K562 (cell line): ENCODE measurements at regions not wholly inside any gene's neighbourhood (a gene's known extent, or its start where the extent isn't known, plus 50 kb on each side); places are given as distances from the start of the nearest gene placed in this dataset.
"Not testable (repeated sequence)": the region's sequence is repeated elsewhere in the genome, so short reads cannot be mapped to it uniquely, and the experiment has no call there.

Source experiments
- ATAC-seq: fragments of 200-7000 bp; cut with Tn5 transposase; 3 replicates; pipeline ENCODE4 v1.9.1; 2020; ENCODE audit warnings: moderate library complexity
- BruUV-seq: library from RNA; stranded (reverse); fragments of 400-500 nt; replicated peaks from 2 replicates; lab custom pipeline; 2021; lab: Mats Ljungman, UMichigan
- CTCF ChIA-PET: fragments of 300-600 bp; formaldehyde crosslinking; extraction: SDS; loops from one replicate; lab custom pipeline; 2021; ENCODE audit warnings: low intra/inter-chr PET ratio; lab: Yijun Ruan, JAX
- POLR2A ChIA-PET: fragments of 300-600, 350-650 bp; sonication (Branson Sonifier 250); formaldehyde crosslinking; extraction: SDS; loops from one replicate; lab custom pipeline; 2021; ENCODE audit warnings: antibody characterized with exemption, inconsistent platforms; lab: Yijun Ruan, JAX
- DNase-seq, 4 experiments: peaks; one replicate each; pipeline versions ENCODE4 v3.0.0 to v3.0.0-alpha.2; 2011 to 2018; ENCODE audit warnings: low spot score in 3 of 4, mixed read lengths in 3 of 4; ENCODE audit errors: extremely low read depth in 1 of 4
- FAIRE-seq: peaks from 2 replicates; lab custom pipeline; 2011; peaks lifted over from hg19 to GRCh38; lab: Jason Lieb, UNC
- H2AFZ ChIP-seq: 2 replicates; pipeline ENCODE4 v1.6.0; 2011; ENCODE audit warnings: low read depth, low read length, control low read depth, inconsistent platforms
- H3K27ac ChIP-seq: fragments of 200-600 bp; 3 replicates; pipeline ENCODE4 v1.8.0; 2011; ENCODE audit warnings: low read depth, mild to moderate bottlenecking, control low read depth, inconsistent platforms, low read length, moderate library complexity, mixed read lengths; ENCODE audit errors: extremely low read depth
- H3K27me3 ChIP-seq, 2 experiments: fragments of 300-600 bp in 1 of 2; 2 replicates in 1 of 2; 3 replicates in 1 of 2; pipeline versions ENCODE4 v1.6.0 to v1.8.0; 2011; ENCODE audit warnings: inconsistent platforms in 2 of 2, low read length in 2 of 2, mild to moderate bottlenecking in 1 of 2, mixed read lengths in 1 of 2, moderate library complexity in 1 of 2; ENCODE audit not compliant: control insufficient read depth in 2 of 2, insufficient read depth in 2 of 2
- H3K36me3 ChIP-seq: fragments of 300-600 bp; 3 replicates; pipeline ENCODE4 v1.8.0; 2011; ENCODE audit warnings: mild to moderate bottlenecking, low read length, inconsistent platforms; ENCODE audit not compliant: control insufficient read depth, insufficient read depth
- H3K4me1 ChIP-seq, 2 experiments: fragments of 200-600 bp in 1 of 2; replicated peaks in 1 of 2; 2 replicates in 1 of 2; 3 replicates in 1 of 2; pipeline versions ENCODE4 v1.5.1 to v1.8.0; 2011; ENCODE audit warnings: inconsistent platforms in 2 of 2, low read length in 2 of 2, mild to moderate bottlenecking in 1 of 2, mixed read lengths in 1 of 2, moderate library complexity in 1 of 2; ENCODE audit not compliant: control insufficient read depth in 2 of 2, insufficient read depth in 2 of 2
- H3K4me2 ChIP-seq: 2 replicates; pipeline ENCODE4 v1.6.1; 2011; ENCODE audit warnings: low read length, control low read depth, inconsistent platforms, mixed read lengths; ENCODE audit not compliant: insufficient read depth
- H3K4me3 ChIP-seq: fragments of 200-600 bp; sonication (generic), shearing (Covaris generic); 2 replicates; pipeline ENCODE4 v1.5.1; 2016; ENCODE audit warnings: control low read depth, inconsistent platforms
- H3K79me2 ChIP-seq: fragments of 200-600 bp; 3 replicates; pipeline ENCODE4 v1.8.0; 2011; ENCODE audit warnings: low read length, inconsistent platforms; ENCODE audit not compliant: control insufficient read depth, insufficient read depth
- H3K9ac ChIP-seq, 2 experiments: 2 replicates each; pipeline versions ENCODE4 v1.6.0 to v1.6.1; 2011; ENCODE audit warnings: low read depth in 2 of 2, low read length in 2 of 2, control low read depth in 1 of 2, inconsistent platforms in 1 of 2, mild to moderate bottlenecking in 1 of 2, mixed read lengths in 1 of 2; ENCODE audit not compliant: insufficient read depth in 1 of 2
- H3K9me1 ChIP-seq: one replicate; pipeline ENCODE4 v1.6.0; 2011; ENCODE audit warnings: inconsistent platforms, mild to moderate bottlenecking, low read length, moderate library complexity; ENCODE audit not compliant: control insufficient read depth, insufficient read depth
- H3K9me3 ChIP-seq: replicated peaks from 2 replicates; pipeline ENCODE4 v1.5.1; 2011; ENCODE audit warnings: low read depth, low read length, inconsistent platforms; ENCODE audit not compliant: control insufficient read depth, insufficient read depth
- H4K20me1 ChIP-seq: replicated peaks from 2 replicates; pipeline ENCODE4 v1.6.1; 2011; ENCODE audit warnings: low read length, inconsistent platforms, mixed read lengths; ENCODE audit not compliant: control insufficient read depth, insufficient read depth
- WGBS: fragments of 100-300 bp; shearing (Covaris generic); methylation state at CpG from one replicate; pipeline ENCODE4 v1.1.6; 2016; ENCODE audit warnings: low coverage, mixed read lengths; ENCODE audit not compliant: insufficient coverage; ENCODE audit errors: missing lambda C conversion rate; 5-methylcytosine and 5-hydroxymethylcytosine counted together
- in situ Hi-C: fragments of 300-500 bp; cut with MboI; formaldehyde crosslinking; loops from 4 replicates; pipeline ENCODE4 v1.15.0; 2018; ENCODE audit warnings: inconsistent platforms, mixed read lengths
- intact Hi-C: fragments of 100-400 bp; cut with micrococcal nuclease; formaldehyde crosslinking; loops from 2 replicates; pipeline ENCODE4 v1.14.2; 2022

DNA sequence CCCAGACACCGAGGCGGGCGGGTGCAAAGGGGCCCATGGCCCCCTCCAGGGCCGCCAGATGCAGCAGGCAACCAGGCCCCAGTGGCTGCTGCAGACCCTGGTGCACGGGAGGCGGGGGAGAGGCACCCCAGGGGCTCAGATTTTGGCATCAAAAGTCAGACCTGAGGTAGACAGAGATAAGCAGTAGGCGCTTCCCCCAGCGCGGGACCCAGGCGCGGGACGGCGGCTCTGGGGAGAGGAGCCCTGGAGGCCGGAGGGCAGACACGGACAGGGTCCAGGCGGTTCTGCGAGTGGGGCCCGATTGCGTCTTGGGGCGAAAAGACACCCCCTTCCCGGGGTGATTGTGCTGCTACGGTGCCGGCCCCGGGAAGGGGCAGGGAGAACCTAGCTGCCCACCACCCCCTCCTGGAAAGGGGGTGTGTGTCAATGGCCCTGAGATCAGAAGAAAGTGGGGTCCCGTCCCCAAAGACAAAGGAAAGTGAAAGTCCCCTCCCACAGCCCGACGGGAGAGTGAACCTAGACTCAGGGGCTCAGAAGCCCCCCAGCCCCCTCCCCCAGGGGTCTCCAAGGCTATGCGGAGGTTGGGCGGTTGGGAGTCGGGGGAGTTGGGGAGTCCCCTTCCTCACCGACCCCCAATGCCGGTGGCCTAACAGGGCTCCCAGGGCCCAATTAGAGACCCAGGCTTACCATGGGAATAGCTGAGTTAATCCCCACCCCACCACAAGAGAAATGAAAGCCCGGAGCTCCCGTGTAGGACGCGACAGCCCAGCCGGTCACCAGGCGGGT is 178.5 kb downstream of the SPATA31A1 start:
- H3K27me3 ChIP-seq, POLR2A ChIA-PET, intact Hi-C loops, in situ Hi-C loops, H3K9ac ChIP-seq, H3K9me1 ChIP-seq, H4K20me1 ChIP-seq, H3K36me3 ChIP-seq, H2AFZ ChIP-seq, H3K9me3 ChIP-seq, FAIRE-seq, DNase-seq, H3K27ac ChIP-seq, H3K4me1 ChIP-seq, H3K79me2 ChIP-seq, CTCF ChIA-PET, BruUV-seq, H3K4me2 ChIP-seq, H3K4me3 ChIP-seq, ATAC-seq: not testable (repeated sequence)
- WGBS: 13% methylated on average over 12 of the region's 38 CpGs

DNA sequence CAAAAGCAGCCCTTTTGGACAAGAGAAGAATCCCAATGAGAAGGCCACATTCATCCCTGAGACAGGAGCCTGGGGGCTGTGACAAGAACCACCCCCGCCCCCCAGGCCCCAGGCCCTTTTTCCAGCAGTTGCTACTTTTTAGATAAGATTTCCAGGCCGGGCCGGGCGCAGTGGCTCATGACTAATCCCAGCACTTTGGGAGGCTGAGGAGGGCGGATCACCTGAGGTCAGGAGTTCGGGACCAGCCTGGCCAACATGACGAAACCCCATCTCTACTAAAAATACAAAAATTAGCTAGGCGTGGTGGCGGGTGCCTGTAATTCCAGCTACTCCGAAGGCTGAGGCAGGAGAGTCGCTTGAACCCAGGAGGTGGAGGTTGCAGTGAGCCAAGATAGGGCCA is 179.4 kb downstream of the SPATA31A1 start:
- H3K9me3 ChIP-seq, H4K20me1 ChIP-seq, H3K36me3 ChIP-seq, H3K4me1 ChIP-seq, POLR2A ChIA-PET, H3K9me1 ChIP-seq, H3K4me3 ChIP-seq, in situ Hi-C loops, H3K27ac ChIP-seq, ATAC-seq, H3K27me3 ChIP-seq, H3K79me2 ChIP-seq, CTCF ChIA-PET, FAIRE-seq, intact Hi-C loops, BruUV-seq, H3K9ac ChIP-seq, DNase-seq, H2AFZ ChIP-seq, H3K4me2 ChIP-seq: not testable (repeated sequence)
- no CpG with 5 or more reads among the region's 11 CpGs for WGBS

DNA sequence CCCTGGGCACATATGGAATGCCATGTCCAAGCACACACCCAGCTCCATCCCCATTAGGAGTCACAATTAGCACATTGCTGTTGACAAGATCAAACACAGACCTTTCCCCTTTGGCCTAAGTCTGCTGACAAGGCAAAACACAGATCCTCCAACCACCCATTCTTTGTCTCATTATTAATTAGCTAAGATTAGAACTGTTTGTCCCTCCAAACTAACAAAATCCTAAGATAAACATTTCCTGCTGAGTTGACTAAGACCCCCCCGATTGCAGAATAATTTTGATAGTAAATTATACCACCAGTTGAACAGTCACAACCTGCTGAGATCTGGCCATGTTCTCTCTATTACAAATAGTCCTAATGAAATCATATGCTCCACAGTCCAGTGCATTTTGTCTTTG is 186.7 kb downstream of the SPATA31A1 start:
- H3K9me3 ChIP-seq, H4K20me1 ChIP-seq, H3K36me3 ChIP-seq, FAIRE-seq, H2AFZ ChIP-seq, H3K4me3 ChIP-seq, H3K79me2 ChIP-seq, intact Hi-C loops, H3K4me1 ChIP-seq, H3K9ac ChIP-seq, H3K9me1 ChIP-seq, H3K27me3 ChIP-seq, H3K27ac ChIP-seq, H3K4me2 ChIP-seq, DNase-seq, in situ Hi-C loops, POLR2A ChIA-PET, ATAC-seq, CTCF ChIA-PET, BruUV-seq: not testable (repeated sequence)
- WGBS: 0% methylated on average over 1 of the region's 1 CpG

DNA sequence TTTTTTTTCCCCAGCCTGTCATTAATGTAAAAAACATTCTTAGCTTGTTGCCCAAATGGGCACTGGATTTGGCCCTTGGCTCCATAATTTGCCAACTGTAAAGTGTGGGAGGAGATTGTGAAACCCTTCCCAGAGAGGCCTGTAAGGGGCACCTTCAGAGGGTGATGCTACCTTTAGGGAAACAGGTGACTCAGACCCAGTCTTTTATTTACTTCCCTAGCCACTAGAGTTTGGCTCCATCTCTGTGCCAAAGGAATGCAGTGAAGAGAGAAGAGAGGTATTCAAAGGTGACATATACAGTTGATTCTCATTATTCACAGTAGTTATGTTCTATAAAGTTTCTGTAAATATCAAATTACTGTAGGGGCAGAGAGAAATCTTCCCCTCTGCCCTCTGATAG is 189.6 kb downstream of the SPATA31A1 start:
- BruUV-seq, in situ Hi-C loops, H3K79me2 ChIP-seq, H3K36me3 ChIP-seq, H3K27ac ChIP-seq, POLR2A ChIA-PET, H3K4me3 ChIP-seq, H3K4me1 ChIP-seq, FAIRE-seq, H2AFZ ChIP-seq, H3K9me3 ChIP-seq, H3K27me3 ChIP-seq, CTCF ChIA-PET, ATAC-seq, H3K4me2 ChIP-seq, H3K9ac ChIP-seq, DNase-seq, intact Hi-C loops, H3K9me1 ChIP-seq, H4K20me1 ChIP-seq: not testable (repeated sequence)
